Muscle layer of colon (tissue), 2 donors: ENCODE measurements at regions not wholly inside any gene's neighbourhood (a gene's known extent, or its start where the extent isn't known, plus 50 kb on each side); places are given as distances from the start of the nearest gene placed in this dataset.
"Not testable (repeated sequence)": the region's sequence is repeated elsewhere in the genome, so short reads cannot be mapped to it uniquely, and the experiment has no call there.

ENCODE experiments used
- H3K27ac ChIP-seq: one replicate; pipeline ENCODE4 v1.7.0; 2013; ENCODE audit warnings: low read depth, mild to moderate bottlenecking, low read length, moderate library complexity
- H3K27me3 ChIP-seq, 2 donors: one replicate each; pipeline ENCODE4 v1.7.0; 2013; ENCODE audit warnings: low read length in 2 of 2, mild to moderate bottlenecking in 2 of 2; ENCODE audit not compliant: insufficient read depth in 2 of 2, control insufficient read depth in 1 of 2
- H3K36me3 ChIP-seq: one replicate; pipeline ENCODE4 v1.7.0; 2013; ENCODE audit warnings: mild to moderate bottlenecking, low read length; ENCODE audit not compliant: insufficient read depth
- H3K4me1 ChIP-seq: one replicate; pipeline ENCODE4 v1.7.0; 2013; ENCODE audit warnings: mild to moderate bottlenecking, low read length; ENCODE audit not compliant: insufficient read depth
- H3K4me3 ChIP-seq, 2 donors: one replicate each; pipeline ENCODE4 v1.7.0; 2013; ENCODE audit warnings: low read length in 2 of 2, low read depth in 1 of 2, mild to moderate bottlenecking in 1 of 2, moderate library complexity in 1 of 2
- H3K9ac ChIP-seq: one replicate; pipeline ENCODE4 v1.7.0; 2013; ENCODE audit warnings: low read length
- H3K9me3 ChIP-seq: one replicate; pipeline ENCODE4 v1.7.0; 2013; ENCODE audit warnings: mild to moderate bottlenecking, low read length
- donor health status: abdominal sarcoma.
- donor health status: Adenocarcinoma of cecum.

GRCh38 chr5:23451156-23451555, 56.3 kb upstream of the PRDM9 start:
- Histone ChIP-seq H3K9ac (no peak overlapping the region), H3K27me3 (no peaks in the 10 kb centered on the region), H3K4me1 (no peaks in the 10 kb centered on the region), H3K27ac (no peak overlapping the region), H3K4me3 (no peak overlapping the region), H3K9me3 (no peaks in the 10 kb centered on the region), H3K36me3 (no peaks in the 10 kb centered on the region)

GRCh38 chr5:23450187-23450586, 57.2 kb upstream of the PRDM9 start:
- H3K9me3 ChIP-seq = no peaks in the 10 kb centered on the region
- no peaks in the 10 kb centered on the region for H3K27me3 ChIP-seq
- H3K4me3 ChIP-seq = no peak overlapping the region
- H3K9ac ChIP-seq = no peak overlapping the region
- H3K4me1 ChIP-seq = no peaks in the 10 kb centered on the region
- H3K36me3 ChIP-seq = no peaks in the 10 kb centered on the region
- no peak overlapping the region for H3K27ac ChIP-seq

GRCh38 chr5:23448627-23449026, 58.8 kb upstream of the PRDM9 start:
- H3K9ac ChIP-seq = no peak overlapping the region
- H3K27ac ChIP-seq = no peak overlapping the region
- no peaks in the 10 kb centered on the region for H3K9me3 ChIP-seq
- no peak overlapping the region for H3K4me3 ChIP-seq
- H3K4me1 ChIP-seq = no peaks in the 10 kb centered on the region
- no peaks in the 10 kb centered on the region for H3K36me3 ChIP-seq
- H3K27me3 ChIP-seq = no peaks in the 10 kb centered on the region

- no peaks in the 10 kb centered on the region for H3K9me3 ChIP-seq
- no peak overlapping the region for H3K27ac ChIP-seq
- H3K27me3 ChIP-seq = no peaks in the 10 kb centered on the region
- H3K4me1 ChIP-seq = no peaks in the 10 kb centered on the region
- H3K4me3 ChIP-seq = no peak overlapping the region
- H3K36me3 ChIP-seq = no peaks in the 10 kb centered on the region
- H3K9ac ChIP-seq = no peak overlapping the region
Observed at GRCh38 chr5:23446424-23446823, 61.0 kb upstream of the PRDM9 start.

- Histone ChIP-seq H3K9ac (no peak overlapping the region), H3K36me3 (no peaks in the 10 kb centered on the region)
Observed at GRCh38 chr5:23445573-23445972, 61.8 kb upstream of the PRDM9 start.

GRCh38 chr5:23440703-23441102, 66.7 kb upstream of the PRDM9 start:
- H3K4me3 ChIP-seq = no peak overlapping the region
- no peaks in the 10 kb centered on the region for H3K9me3 ChIP-seq
- no peaks in the 10 kb centered on the region for H3K27me3 ChIP-seq
- H3K36me3 ChIP-seq = no peaks in the 10 kb centered on the region
- no peaks in the 10 kb centered on the region for H3K4me1 ChIP-seq
- no peak overlapping the region for H3K9ac ChIP-seq
- no peak overlapping the region for H3K27ac ChIP-seq

More at GRCh38 chr5:23445573-23445972, 61.8 kb upstream of the PRDM9 start:
- no peak overlapping the region for H3K27ac ChIP-seq
- no peak overlapping the region for H3K4me3 ChIP-seq
- no peaks in the 10 kb centered on the region for H3K9me3 ChIP-seq
- no peaks in the 10 kb centered on the region for H3K4me1 ChIP-seq
- H3K27me3 ChIP-seq = no peaks in the 10 kb centered on the region

- Histone ChIP-seq H3K9me3 (no peaks in the 10 kb centered on the region), H3K9ac (no peak overlapping the region), H3K36me3 (no peaks in the 10 kb centered on the region), H3K4me3 (no peak overlapping the region), H3K27me3 (no peaks in the 10 kb centered on the region), H3K27ac (no peak overlapping the region), H3K4me1 (no peaks in the 10 kb centered on the region)
Observed at GRCh38 chr5:23437011-23437410, 70.4 kb upstream of the PRDM9 start.

- Histone ChIP-seq H3K4me1 (no peaks in the 10 kb centered on the region), H3K9ac (no peak overlapping the region), H3K27me3 (no peaks in the 10 kb centered on the region), H3K36me3 (no peaks in the 10 kb centered on the region), H3K9me3 (no peaks in the 10 kb centered on the region), H3K27ac (no peak overlapping the region), H3K4me3 (no peak overlapping the region)
Observed at GRCh38 chr5:23433534-23434315, 73.7 kb upstream of the PRDM9 start.

GRCh38 chr5:23428705-23429104, 78.7 kb upstream of the PRDM9 start:
- Histone ChIP-seq H3K4me3 (no peak overlapping the region), H3K27me3 (no peaks in the 10 kb centered on the region), H3K9me3 (no peaks in the 10 kb centered on the region), H3K9ac (no peak overlapping the region), H3K36me3 (no peaks in the 10 kb centered on the region), H3K4me1 (no peaks in the 10 kb centered on the region), H3K27ac (no peak overlapping the region)

GRCh38 chr5:23420214-23420613, 87.2 kb upstream of the PRDM9 start:
- H3K36me3 ChIP-seq, H3K4me1 ChIP-seq, H3K4me3 ChIP-seq, H3K9ac ChIP-seq, H3K27ac ChIP-seq, H3K27me3 ChIP-seq, H3K9me3 ChIP-seq: not testable (repeated sequence)

- Histone ChIP-seq H3K9ac (no peak overlapping the region), H3K27ac (no peak overlapping the region), H3K4me1 (no peaks in the 10 kb centered on the region), H3K4me3 (no peak overlapping the region), H3K27me3 (no peaks in the 10 kb centered on the region), H3K9me3 (no peaks in the 10 kb centered on the region), H3K36me3 (no peaks in the 10 kb centered on the region)
Observed at GRCh38 chr5:23419115-23419514, 88.3 kb upstream of the PRDM9 start.

- Histone ChIP-seq H3K9ac (no peak overlapping the region), H3K27ac (no peak overlapping the region), H3K4me3 (no peak overlapping the region), H3K27me3 (no peaks in the 10 kb centered on the region), H3K4me1 (no peaks in the 10 kb centered on the region), H3K9me3 (no peaks in the 10 kb centered on the region), H3K36me3 (no peaks in the 10 kb centered on the region)
Observed at GRCh38 chr5:23412515-23412914, 94.9 kb upstream of the PRDM9 start.
